ENCODE measurements at regions not wholly inside any gene's neighbourhood (a gene's known extent, or its start where the extent isn't known, plus 50 kb on each side); places are given as distances from the start of the nearest gene placed in this dataset.

GRCh38 chr10:105592468-105592867, 951.4 kb downstream of the SORCS3 start:
- Histone ChIP-seq H3K4me1 (ENCODE audit: insufficient read depth, low read length, poor library complexity, severe bottlenecking) (no peaks in the 10 kb centered on the region), H3K4me2 (ENCODE audit: low read length) (no peak overlapping the region), H3K27ac (ENCODE audit: low read depth, low read length, poor library complexity, severe bottlenecking) (no peak overlapping the region), H3K4me3 (ENCODE audit: low read depth, low read length, poor library complexity, severe bottlenecking) (no peak overlapping the region), H2AFZ (ENCODE audit: low read length) (no peak overlapping the region), H3K9me3 (ENCODE audit: low read length) (no peaks in the 10 kb centered on the region), H3K79me2 (ENCODE audit: insufficient read depth, low read depth, low read length) (no peaks in the 10 kb centered on the region), H3K9me2 (ENCODE audit: insufficient read depth, low read length) (no peaks in the 10 kb centered on the region), H3K36me3 (ENCODE audit: insufficient read depth, low read length) (no peaks in the 10 kb centered on the region), H4K20me1 (ENCODE audit: insufficient read depth, low read length) (no peaks in the 10 kb centered on the region)
- intact Hi-C loops (cut with micrococcal nuclease; ENCODE audit: unreplicated experiment): no loop called here
- no TSS peak for BruUV-seq (replicated peaks)
- ChIA-PET POLR2A (no interaction called here), CTCF (ENCODE audit: unreplicated experiment) (no interaction called here)
- DNase-seq (ENCODE audit: low spot score): no peak
- no peak for TF ChIP-seq CTCF (conservative IDR thresholded peaks at IDR 0.05; ENCODE audit: low read length)

GRCh38 chr10:105586451-105587098, 945.5 kb downstream of the SORCS3 start:
- no peaks in the 10 kb centered on the region for H3K9me3 ChIP-seq (ENCODE audit: low read length)
- H3K4me1 ChIP-seq (ENCODE audit: insufficient read depth, low read length, poor library complexity, severe bottlenecking): no peaks in the 10 kb centered on the region
- H3K4me3 ChIP-seq (ENCODE audit: low read depth, low read length, poor library complexity, severe bottlenecking): no peak overlapping the region
- no peak overlapping the region for H3K27ac ChIP-seq (ENCODE audit: low read depth, low read length, poor library complexity, severe bottlenecking)
- no peaks in the 10 kb centered on the region for H3K9me2 ChIP-seq (ENCODE audit: insufficient read depth, low read length)
- no peak overlapping the region for H2AFZ ChIP-seq (ENCODE audit: low read length)
- ChIA-PET POLR2A (no interaction called here), CTCF (ENCODE audit: unreplicated experiment) (no interaction called here)
- H3K79me2 ChIP-seq (ENCODE audit: insufficient read depth, low read depth, low read length): no peaks in the 10 kb centered on the region
- H3K36me3 ChIP-seq (ENCODE audit: insufficient read depth, low read length): no peaks in the 10 kb centered on the region
- TF ChIP-seq EZH2phosphoT487 (IDR thresholded peaks at IDR 0.05; ENCODE audit: borderline replicate concordance, low read depth, low read length) (no peak), CTCF (conservative IDR thresholded peaks at IDR 0.05; ENCODE audit: low read length) (no peak)
- intact Hi-C loops (cut with micrococcal nuclease; ENCODE audit: unreplicated experiment): no loop called here
- H4K20me1 ChIP-seq (ENCODE audit: insufficient read depth, low read length): no peaks in the 10 kb centered on the region
- DNase-seq (ENCODE audit: low spot score): no peak
- no TSS peak for BruUV-seq (replicated peaks)
- H3K4me2 ChIP-seq (ENCODE audit: low read length): no peak overlapping the region

GRCh38 chr10:105585753-105586152, 944.7 kb downstream of the SORCS3 start:
- Histone ChIP-seq H3K4me1 (ENCODE audit: insufficient read depth, low read length, poor library complexity, severe bottlenecking) (no peaks in the 10 kb centered on the region), H3K79me2 (ENCODE audit: insufficient read depth, low read depth, low read length) (no peaks in the 10 kb centered on the region), H2AFZ (ENCODE audit: low read length) (no peak overlapping the region), H3K4me3 (ENCODE audit: low read depth, low read length, poor library complexity, severe bottlenecking) (no peak overlapping the region), H3K9me2 (ENCODE audit: insufficient read depth, low read length) (no peaks in the 10 kb centered on the region), H3K36me3 (ENCODE audit: insufficient read depth, low read length) (no peaks in the 10 kb centered on the region), H3K27ac (ENCODE audit: low read depth, low read length, poor library complexity, severe bottlenecking) (no peak overlapping the region), H3K4me2 (ENCODE audit: low read length) (no peak overlapping the region), H4K20me1 (ENCODE audit: insufficient read depth, low read length) (no peaks in the 10 kb centered on the region), H3K9me3 (ENCODE audit: low read length) (no peaks in the 10 kb centered on the region)
- POLR2A ChIA-PET: no interaction called here
- intact Hi-C loops (cut with micrococcal nuclease; ENCODE audit: unreplicated experiment): no loop called here
- TF ChIP-seq CTCF (conservative IDR thresholded peaks at IDR 0.05; ENCODE audit: low read length) (no peak), EZH2phosphoT487 (IDR thresholded peaks at IDR 0.05; ENCODE audit: borderline replicate concordance, low read depth, low read length) (no peak)
- no peak for DNase-seq (ENCODE audit: low spot score)
- CTCF ChIA-PET (ENCODE audit: unreplicated experiment): no interaction called here
- no TSS peak for BruUV-seq (replicated peaks)
